ENCODE measurements at regions not wholly inside any gene's neighbourhood (a gene's known extent, or its start where the extent isn't known, plus 50 kb on each side); places are given as distances from the start of the nearest gene placed in this dataset.

DNA sequence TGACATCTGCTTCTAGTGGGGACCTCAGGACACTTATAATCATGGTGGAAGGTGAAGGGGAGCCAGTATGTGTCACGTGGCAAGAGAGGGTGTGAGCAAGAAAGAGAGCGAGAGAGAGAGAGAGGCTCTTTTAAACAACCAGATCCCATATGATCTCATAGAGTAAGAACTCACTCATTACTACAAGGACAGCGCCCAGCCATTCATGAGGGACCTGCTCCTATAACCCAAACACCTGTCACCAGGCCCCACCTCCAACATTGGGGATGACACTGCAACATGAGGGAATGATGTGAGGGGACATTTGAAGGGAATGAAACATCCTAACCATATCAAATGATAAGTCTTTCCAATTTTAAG lies 427.5 kb downstream of the EFNA5 start:
- no peaks in the 10 kb centered on the region for H3K4me1 ChIP-seq

GRCh38 chr5:107242411-107243219 lies 428.1 kb downstream of the EFNA5 start:
- Histone ChIP-seq H3K27ac (no peak overlapping the region), H3K4me3 (no peak overlapping the region), H3K36me3 (no peaks in the 10 kb centered on the region), H3K9me3 (no peaks in the 10 kb centered on the region), H3K27me3 (no peaks in the 10 kb centered on the region), H3K4me1 (no peaks in the 10 kb centered on the region)
- ATAC-seq (ENCODE audit: low FRiP score in 2 of 2) (no peak), DNase-seq (no peak)
- WGBS, 2 donors: 77% methylated on average over 3 of the region's 3 CpGs
- TF ChIP-seq POLR2A (IDR thresholded peaks at IDR 0.05): no peak
- TF ChIP-seq, protein P1, sequence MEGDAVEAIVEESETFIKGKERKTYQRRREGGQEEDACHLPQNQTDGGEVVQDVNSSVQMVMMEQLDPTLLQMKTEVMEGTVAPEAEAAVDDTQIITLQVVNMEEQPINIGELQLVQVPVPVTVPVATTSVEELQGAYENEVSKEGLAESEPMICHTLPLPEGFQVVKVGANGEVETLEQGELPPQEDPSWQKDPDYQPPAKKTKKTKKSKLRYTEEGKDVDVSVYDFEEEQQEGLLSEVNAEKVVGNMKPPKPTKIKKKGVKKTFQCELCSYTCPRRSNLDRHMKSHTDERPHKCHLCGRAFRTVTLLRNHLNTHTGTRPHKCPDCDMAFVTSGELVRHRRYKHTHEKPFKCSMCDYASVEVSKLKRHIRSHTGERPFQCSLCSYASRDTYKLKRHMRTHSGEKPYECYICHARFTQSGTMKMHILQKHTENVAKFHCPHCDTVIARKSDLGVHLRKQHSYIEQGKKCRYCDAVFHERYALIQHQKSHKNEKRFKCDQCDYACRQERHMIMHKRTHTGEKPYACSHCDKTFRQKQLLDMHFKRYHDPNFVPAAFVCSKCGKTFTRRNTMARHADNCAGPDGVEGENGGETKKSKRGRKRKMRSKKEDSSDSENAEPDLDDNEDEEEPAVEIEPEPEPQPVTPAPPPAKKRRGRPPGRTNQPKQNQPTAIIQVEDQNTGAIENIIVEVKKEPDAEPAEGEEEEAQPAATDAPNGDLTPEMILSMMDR (IDR thresholded peaks at IDR 0.05): no peak
- no peak for TF ChIP-seq EP300 (IDR thresholded peaks at IDR 0.05)
- no peak for TF ChIP-seq POLR2AphosphoS5 (IDR thresholded peaks at IDR 0.05)

More for the DNA sequence above, 427.5 kb downstream of the EFNA5 start:
- no peak for DNase-seq
- TF ChIP-seq EP300 (IDR thresholded peaks at IDR 0.05) (no peak), POLR2A (IDR thresholded peaks at IDR 0.05) (no peak), POLR2AphosphoS5 (IDR thresholded peaks at IDR 0.05) (no peak)
- TF ChIP-seq, protein P1 (IDR thresholded peaks at IDR 0.05): no peak
- no peaks in the 10 kb centered on the region for H3K36me3 ChIP-seq
- ATAC-seq (ENCODE audit: low FRiP score in 2 of 2): no peak
- WGBS, 2 donors: 89 to 92% methylated on average over 3 of the region's 3 CpGs
- H3K27ac ChIP-seq: no peak overlapping the region
- H3K4me3 ChIP-seq: no peak overlapping the region
- H3K27me3 ChIP-seq: no peaks in the 10 kb centered on the region
- no peaks in the 10 kb centered on the region for H3K9me3 ChIP-seq

GRCh38 chr5:107241841-107242240 lies 428.9 kb downstream of the EFNA5 start:
- WGBS, 2 donors: 39 to 67% methylated on average over 1 of the region's 1 CpG
- Histone ChIP-seq H3K27me3 (no peaks in the 10 kb centered on the region), H3K4me3 (no peak overlapping the region), H3K27ac (no peak overlapping the region), H3K36me3 (no peaks in the 10 kb centered on the region), H3K4me1 (no peaks in the 10 kb centered on the region), H3K9me3 (no peaks in the 10 kb centered on the region)
- no peak for TF ChIP-seq POLR2AphosphoS5 (IDR thresholded peaks at IDR 0.05)
- TF ChIP-seq EP300 (IDR thresholded peaks at IDR 0.05): no peak
- TF ChIP-seq POLR2A (IDR thresholded peaks at IDR 0.05): no peak
- no peak for ATAC-seq (ENCODE audit: low FRiP score in 2 of 2)
- DNase-seq: no peak

GRCh38 chr5:107235167-107235566 lies 435.6 kb downstream of the EFNA5 start:
- TF ChIP-seq EP300 (IDR thresholded peaks at IDR 0.05): no peak
- TF ChIP-seq, protein P1 (IDR thresholded peaks at IDR 0.05): no peak
- no peak for TF ChIP-seq POLR2AphosphoS5 (IDR thresholded peaks at IDR 0.05)
- no peak for TF ChIP-seq POLR2A (IDR thresholded peaks at IDR 0.05)
- DNase-seq: no peak
- Histone ChIP-seq H3K4me3 (no peak overlapping the region), H3K27ac (no peak overlapping the region), H3K4me1 (no peaks in the 10 kb centered on the region), H3K27me3 (no peaks in the 10 kb centered on the region), H3K9me3 (no peaks in the 10 kb centered on the region), H3K36me3 (no peaks in the 10 kb centered on the region)
- no peak for ATAC-seq (ENCODE audit: low FRiP score in 2 of 2)
- 87 to 91% methylated on average over 6 of the region's 6 CpGs for WGBS, 2 donors

- WGBS, 2 donors: 36 to 60% methylated on average over 4 of the region's 4 CpGs
- DNase-seq (no peak), ATAC-seq (ENCODE audit: low FRiP score in 2 of 2) (no peak)
- no peaks in the 10 kb centered on the region for H3K9me3 ChIP-seq
- H3K27me3 ChIP-seq: no peaks in the 10 kb centered on the region
- no peaks in the 10 kb centered on the region for H3K4me1 ChIP-seq
- H3K4me3 ChIP-seq: no peak overlapping the region
- TF ChIP-seq, protein P1 (IDR thresholded peaks at IDR 0.05): no peak
- TF ChIP-seq POLR2A (IDR thresholded peaks at IDR 0.05) (no peak), POLR2AphosphoS5 (IDR thresholded peaks at IDR 0.05) (no peak), EP300 (IDR thresholded peaks at IDR 0.05) (no peak)
- H3K27ac ChIP-seq: no peak overlapping the region
- H3K36me3 ChIP-seq: no peaks in the 10 kb centered on the region
Measured at GRCh38 chr5:107232788-107233187, 437.9 kb downstream of the EFNA5 start.
